OCI-LY1 (cell line): ENCODE measurements at regions not wholly inside any gene's neighbourhood (a gene's known extent, or its start where the extent isn't known, plus 50 kb on each side); places are given as distances from the start of the nearest gene placed in this dataset.
"Not testable (repeated sequence)": the region's sequence is repeated elsewhere in the genome, so short reads cannot be mapped to it uniquely, and the experiment has no call there.

Experiments
- EZH2 ChIP-seq: fragments of 200-600 bp; sonication (generic), shearing (Covaris generic); IDR thresholded peaks from 2 replicates; pipeline ENCODE4 v1.8.0; 2017; ENCODE audit warnings: borderline replicate concordance, mixed run types, mild to moderate bottlenecking, antibody characterized with exemption, low read length, moderate library complexity, mixed read lengths
- TF ChIP-seq, protein P1 (sequence below): fragments of 200-600 bp; sonication (generic), shearing (Covaris generic); IDR thresholded peaks from 2 replicates; pipeline ENCODE4 v1.5.1; 2017; ENCODE audit warnings: mild to moderate bottlenecking, antibody characterized with exemption, low read length, moderate library complexity, mixed read lengths

- TF ChIP-seq, protein P1, sequence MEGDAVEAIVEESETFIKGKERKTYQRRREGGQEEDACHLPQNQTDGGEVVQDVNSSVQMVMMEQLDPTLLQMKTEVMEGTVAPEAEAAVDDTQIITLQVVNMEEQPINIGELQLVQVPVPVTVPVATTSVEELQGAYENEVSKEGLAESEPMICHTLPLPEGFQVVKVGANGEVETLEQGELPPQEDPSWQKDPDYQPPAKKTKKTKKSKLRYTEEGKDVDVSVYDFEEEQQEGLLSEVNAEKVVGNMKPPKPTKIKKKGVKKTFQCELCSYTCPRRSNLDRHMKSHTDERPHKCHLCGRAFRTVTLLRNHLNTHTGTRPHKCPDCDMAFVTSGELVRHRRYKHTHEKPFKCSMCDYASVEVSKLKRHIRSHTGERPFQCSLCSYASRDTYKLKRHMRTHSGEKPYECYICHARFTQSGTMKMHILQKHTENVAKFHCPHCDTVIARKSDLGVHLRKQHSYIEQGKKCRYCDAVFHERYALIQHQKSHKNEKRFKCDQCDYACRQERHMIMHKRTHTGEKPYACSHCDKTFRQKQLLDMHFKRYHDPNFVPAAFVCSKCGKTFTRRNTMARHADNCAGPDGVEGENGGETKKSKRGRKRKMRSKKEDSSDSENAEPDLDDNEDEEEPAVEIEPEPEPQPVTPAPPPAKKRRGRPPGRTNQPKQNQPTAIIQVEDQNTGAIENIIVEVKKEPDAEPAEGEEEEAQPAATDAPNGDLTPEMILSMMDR: not testable (repeated sequence)
- not testable (repeated sequence) for TF ChIP-seq EZH2
Observed at GRCh38 chr5:144055391-144055790, 115.1 kb downstream of the YIPF5 start.
